ENCODE measurements at regions not wholly inside any gene's neighbourhood (a gene's known extent, or its start where the extent isn't known, plus 50 kb on each side); places are given as distances from the start of the nearest gene placed in this dataset.
"Not testable (repeated sequence)": the region's sequence is repeated elsewhere in the genome, so short reads cannot be mapped to it uniquely, and the experiment has no call there.

- not testable (repeated sequence) for DNase-seq
These were observed 62.8 kb downstream of the RPS24 start for GRCh38 chr10:78096486-78096885.

GRCh38 chr10:78102593-78102992 lies 68.9 kb downstream of the RPS24 start:
- DNase-seq, result not testable (repeated sequence)

- DNase-seq, result no peak
These were observed 75.5 kb downstream of the RPS24 start for GRCh38 chr10:78109210-78109609.

GRCh38 chr10:78115135-78115853 lies 81.6 kb downstream of the RPS24 start:
- DNase-seq, result no peak

GRCh38 chr10:78116361-78116760 lies 82.7 kb downstream of the RPS24 start:
- no peak for DNase-seq

- DNase-seq, result peak; percentile 31
These were observed 84.9 kb downstream of the RPS24 start for GRCh38 chr10:78118591-78118990.

- no peak for DNase-seq
These were observed 88.1 kb downstream of the RPS24 start for GRCh38 chr10:78121801-78122200.

- no peak for DNase-seq
These were observed 90.5 kb downstream of the RPS24 start for GRCh38 chr10:78124167-78124566.

GRCh38 chr10:78129211-78129610 lies 95.5 kb downstream of the RPS24 start:
- no peak for DNase-seq

GRCh38 chr10:78130966-78131710 lies 97.5 kb downstream of the RPS24 start:
- DNase-seq, result no peak

GRCh38 chr10:78134773-78135306 lies 101.2 kb downstream of the RPS24 start:
- DNase-seq, result no peak

GRCh38 chr10:78137147-78137546 lies 103.5 kb downstream of the RPS24 start:
- DNase-seq, result no peak

GRCh38 chr10:78139341-78139740 lies 105.7 kb downstream of the RPS24 start:
- DNase-seq, result no peak

- DNase-seq, result no peak
These were observed 106.5 kb downstream of the RPS24 start for GRCh38 chr10:78140066-78140630.

- DNase-seq, result no peak
These were observed 109.9 kb downstream of the RPS24 start for GRCh38 chr10:78143576-78143975.

- DNase-seq, result no peak
These were observed 112.5 kb downstream of the RPS24 start for GRCh38 chr10:78146200-78146599.

- DNase-seq, result no peak
These were observed 113.5 kb downstream of the RPS24 start for GRCh38 chr10:78147202-78147601.

- no peak for DNase-seq
These were observed 114.7 kb downstream of the RPS24 start for GRCh38 chr10:78148216-78148960.

GRCh38 chr10:78148961-78149612 lies 115.4 kb downstream of the RPS24 start:
- no peak for DNase-seq

GRCh38 chr10:78150756-78151155 lies 117.1 kb downstream of the RPS24 start:
- DNase-seq, result no peak

- DNase-seq, result no peak
These were observed 122.1 kb downstream of the RPS24 start for GRCh38 chr10:78155722-78156121.

GRCh38 chr10:78160591-78160990 lies 126.9 kb downstream of the RPS24 start:
- no peak for DNase-seq

- DNase-seq, result no peak
These were observed 129.2 kb downstream of the RPS24 start for GRCh38 chr10:78162853-78163252.
